Neural progenitor cell (in vitro differentiated cells): ENCODE measurements at regions not wholly inside any gene's neighbourhood (a gene's known extent, or its start where the extent isn't known, plus 50 kb on each side); places are given as distances from the start of the nearest gene placed in this dataset.

Experiments used
- EZH2 ChIP-seq: fragments of 200-600 bp; sonication (generic); IDR thresholded peaks from 2 replicates; pipeline ENCODE4 v1.6.1; 2017; ENCODE audit warnings: antibody characterized with exemption, mild to moderate bottlenecking, moderate library complexity
- TF ChIP-seq, protein P1 (sequence below): fragments of 200-600 bp; sonication (generic); IDR thresholded peaks from 2 replicates; pipeline ENCODE4 v1.5.1; 2017; ENCODE audit warnings: antibody characterized with exemption, mild to moderate bottlenecking

DNA sequence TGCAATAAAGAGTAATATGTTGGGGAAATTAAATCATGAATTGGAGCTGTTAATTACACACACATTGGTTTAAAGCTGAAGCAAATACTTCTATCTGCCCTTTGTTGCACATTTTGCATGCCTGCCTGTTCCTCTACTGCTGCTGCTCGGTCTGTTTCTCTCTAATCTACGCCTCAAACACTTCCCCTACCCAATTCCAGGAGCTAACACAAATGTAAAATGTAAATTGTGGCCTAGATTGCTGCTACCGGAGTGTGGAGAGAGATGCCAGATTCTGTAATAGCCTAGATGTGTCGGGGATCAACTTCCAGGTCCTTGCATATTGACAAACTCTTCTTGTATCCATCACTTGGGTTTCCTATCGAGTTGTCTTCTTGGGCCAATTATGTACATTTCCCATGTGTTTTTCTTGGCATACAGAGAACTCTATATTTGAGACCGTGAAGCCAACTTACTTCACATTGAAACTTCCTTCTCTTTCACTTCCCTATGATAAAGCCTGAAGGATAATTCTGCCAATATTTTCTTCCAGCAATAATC lies 450.4 kb upstream of the NR2F2 start:
- TF ChIP-seq, protein P1, sequence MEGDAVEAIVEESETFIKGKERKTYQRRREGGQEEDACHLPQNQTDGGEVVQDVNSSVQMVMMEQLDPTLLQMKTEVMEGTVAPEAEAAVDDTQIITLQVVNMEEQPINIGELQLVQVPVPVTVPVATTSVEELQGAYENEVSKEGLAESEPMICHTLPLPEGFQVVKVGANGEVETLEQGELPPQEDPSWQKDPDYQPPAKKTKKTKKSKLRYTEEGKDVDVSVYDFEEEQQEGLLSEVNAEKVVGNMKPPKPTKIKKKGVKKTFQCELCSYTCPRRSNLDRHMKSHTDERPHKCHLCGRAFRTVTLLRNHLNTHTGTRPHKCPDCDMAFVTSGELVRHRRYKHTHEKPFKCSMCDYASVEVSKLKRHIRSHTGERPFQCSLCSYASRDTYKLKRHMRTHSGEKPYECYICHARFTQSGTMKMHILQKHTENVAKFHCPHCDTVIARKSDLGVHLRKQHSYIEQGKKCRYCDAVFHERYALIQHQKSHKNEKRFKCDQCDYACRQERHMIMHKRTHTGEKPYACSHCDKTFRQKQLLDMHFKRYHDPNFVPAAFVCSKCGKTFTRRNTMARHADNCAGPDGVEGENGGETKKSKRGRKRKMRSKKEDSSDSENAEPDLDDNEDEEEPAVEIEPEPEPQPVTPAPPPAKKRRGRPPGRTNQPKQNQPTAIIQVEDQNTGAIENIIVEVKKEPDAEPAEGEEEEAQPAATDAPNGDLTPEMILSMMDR, result no peak
- TF ChIP-seq EZH2, result no peak
